A549 (cell line): ENCODE measurements at regions not wholly inside any gene's neighbourhood (a gene's known extent, or its start where the extent isn't known, plus 50 kb on each side); places are given as distances from the start of the nearest gene placed in this dataset.

ENCODE experiments used
- EP300 ChIP-seq, 2 experiments: fragments of >200 bp; sonication (Bioruptor Twin); formaldehyde crosslinking; IDR thresholded peaks; 2 replicates in 1 of 2; 3 replicates in 1 of 2; pipeline ENCODE4 v1.6.1; 2016 to 2017
- KDM1A ChIP-seq: fragments of 200-600 bp; sonication (generic); IDR thresholded peaks from 2 replicates; pipeline ENCODE4 v1.6.1; 2016; ENCODE audit warnings: low read depth, mild to moderate bottlenecking
- TF ChIP-seq, protein P1 (sequence below): fragments of >200 bp; sonication (Bioruptor Twin); formaldehyde crosslinking; IDR thresholded peaks from 3 replicates; pipeline ENCODE4 v1.5.1; 2016

DNA sequence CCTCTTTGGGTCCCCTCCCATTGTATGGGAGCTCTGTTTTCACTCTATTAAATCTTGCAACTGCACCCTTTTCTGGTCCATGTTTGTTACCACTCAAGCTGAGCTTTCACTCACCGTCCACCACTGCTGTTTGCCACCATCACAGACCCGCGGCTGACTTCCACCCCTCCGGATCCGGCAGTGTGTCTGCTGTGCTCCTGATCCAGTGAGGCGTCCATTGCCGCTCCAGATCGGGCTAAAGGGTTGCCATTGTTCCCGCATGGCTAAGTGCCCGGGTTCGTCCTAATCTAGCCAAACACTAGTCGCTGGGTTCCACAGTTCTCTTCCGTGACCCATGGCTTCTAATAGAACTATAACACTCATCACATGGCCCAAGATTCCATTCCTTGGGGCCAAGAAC, 157.2 kb downstream of the SEC16B start:
- TF ChIP-seq, protein P1, sequence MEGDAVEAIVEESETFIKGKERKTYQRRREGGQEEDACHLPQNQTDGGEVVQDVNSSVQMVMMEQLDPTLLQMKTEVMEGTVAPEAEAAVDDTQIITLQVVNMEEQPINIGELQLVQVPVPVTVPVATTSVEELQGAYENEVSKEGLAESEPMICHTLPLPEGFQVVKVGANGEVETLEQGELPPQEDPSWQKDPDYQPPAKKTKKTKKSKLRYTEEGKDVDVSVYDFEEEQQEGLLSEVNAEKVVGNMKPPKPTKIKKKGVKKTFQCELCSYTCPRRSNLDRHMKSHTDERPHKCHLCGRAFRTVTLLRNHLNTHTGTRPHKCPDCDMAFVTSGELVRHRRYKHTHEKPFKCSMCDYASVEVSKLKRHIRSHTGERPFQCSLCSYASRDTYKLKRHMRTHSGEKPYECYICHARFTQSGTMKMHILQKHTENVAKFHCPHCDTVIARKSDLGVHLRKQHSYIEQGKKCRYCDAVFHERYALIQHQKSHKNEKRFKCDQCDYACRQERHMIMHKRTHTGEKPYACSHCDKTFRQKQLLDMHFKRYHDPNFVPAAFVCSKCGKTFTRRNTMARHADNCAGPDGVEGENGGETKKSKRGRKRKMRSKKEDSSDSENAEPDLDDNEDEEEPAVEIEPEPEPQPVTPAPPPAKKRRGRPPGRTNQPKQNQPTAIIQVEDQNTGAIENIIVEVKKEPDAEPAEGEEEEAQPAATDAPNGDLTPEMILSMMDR, result no peak
- no peak for TF ChIP-seq KDM1A
- TF ChIP-seq EP300 (IDR thresholded peaks at IDR 0.05), result no peak
